ENCODE measurements at regions not wholly inside any gene's neighbourhood (a gene's known extent, or its start where the extent isn't known, plus 50 kb on each side); places are given as distances from the start of the nearest gene placed in this dataset.

DNA sequence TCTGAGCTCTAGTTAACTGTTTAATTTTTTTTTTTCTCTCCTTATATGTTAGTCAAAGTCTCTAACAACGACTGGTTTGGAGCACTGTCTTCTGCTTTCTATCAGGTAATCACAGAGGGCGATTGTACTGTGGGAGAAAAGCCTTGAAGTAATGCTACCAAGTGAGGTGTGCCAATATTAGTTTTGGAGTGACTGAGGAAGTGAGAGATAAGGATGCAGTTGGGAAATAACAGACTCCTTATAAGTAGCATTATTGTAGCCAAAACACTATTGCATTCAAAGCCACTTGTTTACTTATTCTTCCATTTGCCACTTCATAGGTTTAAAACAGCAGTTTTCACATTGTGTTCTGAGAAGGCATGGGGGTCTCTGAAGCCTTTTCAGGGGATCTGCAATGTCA, 79.1 kb upstream of the SLC6A14 start:
- Mint-ChIP-seq H3K27ac (no peak overlapping the region), H3K27me3 (ENCODE audit: insufficient read depth) (no peaks in the 10 kb centered on the region), H3K4me1 (ENCODE audit: low read depth) (no peaks in the 10 kb centered on the region)

DNA sequence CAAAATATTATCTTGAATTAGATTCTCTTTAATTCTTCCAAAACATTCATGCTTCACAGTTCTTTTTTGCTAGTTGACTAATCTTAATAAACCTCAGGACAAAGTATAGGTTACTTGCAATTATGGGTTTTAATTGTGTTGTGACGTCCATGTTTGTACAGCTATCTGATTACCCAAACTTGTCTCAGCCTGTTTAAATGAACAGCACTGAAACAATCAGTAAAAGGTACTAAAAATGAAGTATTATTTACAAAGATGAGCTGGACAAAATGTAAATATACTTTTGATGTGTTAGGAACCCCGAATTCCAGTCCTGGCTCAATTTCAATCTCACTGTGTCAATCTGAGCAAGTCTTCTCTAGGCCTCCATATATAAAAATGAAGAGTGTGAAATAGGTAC, 57.4 kb upstream of the SLC6A14 start:
- no peak for DNase-seq
- Mint-ChIP-seq H3K9me3 (peaks cover 12% of the 10 kb centered on the region; the same call in 1 of the 2 replicates), H3K27me3 (ENCODE audit: insufficient read depth) (no peaks in the 10 kb centered on the region), H3K27ac (no peak overlapping the region), H3K4me3 (no peak overlapping the region), H3K4me1 (ENCODE audit: low read depth) (no peaks in the 10 kb centered on the region), H3K36me3 (ENCODE audit: low read depth) (no peaks in the 10 kb centered on the region)
- TF ChIP-seq, protein P1, sequence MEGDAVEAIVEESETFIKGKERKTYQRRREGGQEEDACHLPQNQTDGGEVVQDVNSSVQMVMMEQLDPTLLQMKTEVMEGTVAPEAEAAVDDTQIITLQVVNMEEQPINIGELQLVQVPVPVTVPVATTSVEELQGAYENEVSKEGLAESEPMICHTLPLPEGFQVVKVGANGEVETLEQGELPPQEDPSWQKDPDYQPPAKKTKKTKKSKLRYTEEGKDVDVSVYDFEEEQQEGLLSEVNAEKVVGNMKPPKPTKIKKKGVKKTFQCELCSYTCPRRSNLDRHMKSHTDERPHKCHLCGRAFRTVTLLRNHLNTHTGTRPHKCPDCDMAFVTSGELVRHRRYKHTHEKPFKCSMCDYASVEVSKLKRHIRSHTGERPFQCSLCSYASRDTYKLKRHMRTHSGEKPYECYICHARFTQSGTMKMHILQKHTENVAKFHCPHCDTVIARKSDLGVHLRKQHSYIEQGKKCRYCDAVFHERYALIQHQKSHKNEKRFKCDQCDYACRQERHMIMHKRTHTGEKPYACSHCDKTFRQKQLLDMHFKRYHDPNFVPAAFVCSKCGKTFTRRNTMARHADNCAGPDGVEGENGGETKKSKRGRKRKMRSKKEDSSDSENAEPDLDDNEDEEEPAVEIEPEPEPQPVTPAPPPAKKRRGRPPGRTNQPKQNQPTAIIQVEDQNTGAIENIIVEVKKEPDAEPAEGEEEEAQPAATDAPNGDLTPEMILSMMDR (IDR thresholded peaks at IDR 0.05): no peak

More for the DNA sequence above, 79.1 kb upstream of the SLC6A14 start:
- Mint-ChIP-seq H3K4me3 (no peak overlapping the region), H3K9me3 (peaks cover 6% of the 10 kb centered on the region; the same call in 1 of the 2 replicates), H3K36me3 (ENCODE audit: low read depth) (no peaks in the 10 kb centered on the region)
- no peak for DNase-seq
- TF ChIP-seq, protein P1 (IDR thresholded peaks at IDR 0.05): no peak

- TF ChIP-seq, protein P1 (IDR thresholded peaks at IDR 0.05): no peak
- Mint-ChIP-seq H3K9me3 (peaks cover 9% of the 10 kb centered on the region; the same call in 1 of the 2 replicates), H3K4me1 (ENCODE audit: low read depth) (no peaks in the 10 kb centered on the region), H3K4me3 (no peak overlapping the region), H3K27ac (no peak overlapping the region), H3K27me3 (ENCODE audit: insufficient read depth) (no peaks in the 10 kb centered on the region), H3K36me3 (ENCODE audit: low read depth) (no peaks in the 10 kb centered on the region)
- DNase-seq: no peak
Measured at GRCh38 chrX:116379854-116380253, 56.6 kb upstream of the SLC6A14 start.

DNA sequence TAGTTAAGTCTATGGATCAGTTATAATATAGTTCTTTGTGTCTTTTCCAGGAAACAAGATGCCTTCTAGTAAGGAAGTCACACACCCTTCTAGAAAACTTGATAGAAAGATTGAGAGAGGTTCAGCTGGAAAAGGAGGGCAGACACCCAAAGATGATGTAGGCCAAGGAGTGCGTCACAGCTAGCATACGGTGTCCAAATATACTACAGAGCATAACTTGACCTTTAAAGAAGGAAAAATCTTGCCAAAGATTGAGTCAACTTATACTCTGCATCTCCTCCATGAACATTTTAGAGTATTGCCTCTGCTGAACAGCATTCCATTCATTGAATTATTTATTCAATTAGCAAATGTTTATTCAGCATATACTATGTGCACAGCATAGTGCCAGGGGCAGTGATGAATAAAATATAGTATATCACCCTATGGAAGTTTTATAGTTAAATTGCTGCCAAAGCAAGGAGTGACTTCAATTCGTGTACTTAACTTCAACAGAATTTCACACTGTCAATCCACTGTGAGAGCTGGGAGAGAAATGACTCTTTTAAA, 51.9 kb upstream of the SLC6A14 start:
- no peak for DNase-seq
- Mint-ChIP-seq H3K9me3 (peaks cover 8% of the 10 kb centered on the region; the same call in 1 of the 2 replicates), H3K36me3 (ENCODE audit: low read depth) (no peaks in the 10 kb centered on the region), H3K27ac (no peak overlapping the region), H3K27me3 (ENCODE audit: insufficient read depth) (no peaks in the 10 kb centered on the region), H3K4me3 (no peak overlapping the region), H3K4me1 (ENCODE audit: low read depth) (no peaks in the 10 kb centered on the region)
- TF ChIP-seq, protein P1 (IDR thresholded peaks at IDR 0.05): no peak
